ENCODE measurements at regions not wholly inside any gene's neighbourhood (a gene's known extent, or its start where the extent isn't known, plus 50 kb on each side); places are given as distances from the start of the nearest gene placed in this dataset.

- no peak for DNase-seq (ENCODE audit: low read depth in 2 of 2)
Observed at GRCh38 chr10:123557366-123558108, 108.6 kb upstream of the GPR26 start.

DNA sequence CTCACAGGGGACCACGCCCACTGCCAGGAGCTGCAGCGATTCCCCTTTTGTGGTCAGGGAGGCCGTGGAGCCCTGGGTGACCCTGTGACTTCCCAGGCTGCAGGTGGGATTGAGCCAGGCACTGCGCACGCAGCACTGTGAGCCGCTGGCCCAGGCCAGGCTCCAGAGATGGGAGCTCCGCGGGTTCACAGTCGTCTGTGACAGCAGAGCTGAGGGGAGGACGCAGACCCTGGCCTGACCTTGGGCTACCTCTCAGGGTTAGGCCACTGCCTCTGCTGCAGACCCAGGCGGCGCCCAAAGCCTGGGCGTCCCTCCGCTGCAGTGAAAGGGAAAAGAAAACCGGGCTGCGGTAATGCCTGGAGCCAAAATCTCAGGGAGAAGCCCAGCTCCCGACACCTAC, 107.5 kb upstream of the GPR26 start:
- DNase-seq (ENCODE audit: low read depth in 2 of 2): no peak

- peak; percentile 16 to 19 for DNase-seq (ENCODE audit: low read depth in 2 of 2)
Observed at GRCh38 chr10:123559066-123559822, 106.9 kb upstream of the GPR26 start.

DNA sequence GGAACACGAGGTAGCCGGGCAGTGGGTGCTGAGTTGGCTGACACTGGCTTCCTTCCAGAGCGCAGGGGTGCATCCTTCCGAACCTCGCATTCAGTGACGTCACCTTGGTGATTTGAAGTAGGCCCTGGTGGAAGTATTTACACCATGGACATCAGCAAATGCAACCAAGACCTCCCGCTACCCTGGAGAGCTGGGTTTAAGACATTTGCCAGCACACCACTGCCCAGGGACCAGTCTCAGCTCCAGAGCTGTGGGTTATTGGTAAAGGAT, 106.4 kb upstream of the GPR26 start:
- no peak for DNase-seq (ENCODE audit: low read depth in 2 of 2)

- no peak for DNase-seq (ENCODE audit: low read depth in 2 of 2)
Observed at GRCh38 chr10:123560301-123561140, 105.6 kb upstream of the GPR26 start.

DNA sequence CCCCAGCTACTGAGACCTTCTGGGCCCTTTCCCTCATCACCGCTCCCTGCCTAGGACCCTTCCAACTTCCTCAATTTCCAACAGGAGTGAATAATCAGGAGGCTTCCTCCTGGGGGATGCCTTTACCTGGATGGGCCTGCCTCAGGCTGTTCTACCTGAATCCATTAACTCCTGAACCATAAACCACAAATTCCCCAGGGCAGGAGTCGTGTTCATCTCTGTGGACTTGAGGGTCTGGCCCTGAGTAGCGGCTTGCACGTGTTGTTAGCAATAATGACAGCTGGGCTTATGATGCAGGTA, 105.1 kb upstream of the GPR26 start:
- no peak for DNase-seq (ENCODE audit: low read depth in 2 of 2)

GRCh38 chr10:123562387-123562786, 103.8 kb upstream of the GPR26 start:
- no peak for DNase-seq (ENCODE audit: low read depth in 2 of 2)

DNA sequence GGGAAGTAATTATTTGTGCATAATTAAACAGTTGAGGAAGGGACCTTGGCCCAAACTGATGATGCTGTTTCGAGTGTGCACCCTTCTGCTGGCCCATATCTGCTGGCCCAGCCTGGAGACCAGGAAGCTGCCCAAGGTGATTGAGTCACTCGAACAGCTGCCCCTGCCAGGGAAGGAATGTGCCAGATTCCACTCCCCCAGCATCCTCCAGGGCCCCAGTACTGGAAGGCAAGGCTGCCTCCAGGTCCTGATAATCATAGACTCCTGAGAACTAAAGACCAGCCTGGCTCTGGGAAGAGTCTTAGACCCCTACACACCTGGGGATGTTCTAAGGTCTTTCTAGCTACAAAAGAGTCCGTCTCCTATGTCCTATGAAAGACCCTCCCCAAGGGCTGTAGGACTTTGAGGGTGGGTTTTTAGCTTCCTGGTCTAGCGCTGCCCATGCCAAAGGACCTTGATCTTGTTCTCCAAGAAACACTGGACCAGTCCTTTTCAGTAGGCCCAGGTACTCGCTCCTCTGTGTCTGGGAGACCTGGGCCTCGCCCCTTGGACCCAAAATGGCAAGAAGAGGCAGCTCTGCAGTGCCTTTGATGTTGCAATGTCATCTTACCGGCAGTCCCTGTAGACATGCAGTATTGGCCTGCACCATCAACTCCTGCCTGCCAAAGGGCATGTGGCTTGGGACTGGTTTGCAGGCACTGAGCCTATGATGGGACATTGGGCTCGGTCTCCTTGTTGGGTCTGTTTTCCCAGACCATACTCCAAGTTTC, 103.2 kb upstream of the GPR26 start:
- DNase-seq (ENCODE audit: low read depth in 2 of 2): no peak

GRCh38 chr10:123563581-123563855, 102.6 kb upstream of the GPR26 start:
- DNase-seq (ENCODE audit: low read depth in 2 of 2): no peak

DNA sequence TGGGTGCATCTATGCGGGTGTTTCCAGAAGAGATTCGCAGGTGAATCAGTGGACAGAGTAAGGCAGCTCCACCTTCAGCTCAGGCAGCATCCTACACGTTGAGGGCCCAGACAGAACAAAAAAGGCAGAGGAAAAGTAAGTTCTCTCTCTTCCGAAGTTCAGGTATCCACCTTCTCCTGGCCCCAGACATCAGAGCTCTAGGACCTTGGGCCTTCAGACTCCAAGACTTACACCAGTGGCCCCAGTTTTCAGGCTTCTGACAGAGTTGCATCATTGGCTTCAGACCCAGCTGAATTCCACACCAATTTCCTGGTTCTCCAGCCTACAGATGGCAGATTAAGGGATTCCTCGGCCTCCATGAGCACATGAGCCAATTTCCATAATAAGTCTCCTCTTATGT, 102.2 kb upstream of the GPR26 start:
- DNase-seq (ENCODE audit: low read depth in 2 of 2): no peak

DNA sequence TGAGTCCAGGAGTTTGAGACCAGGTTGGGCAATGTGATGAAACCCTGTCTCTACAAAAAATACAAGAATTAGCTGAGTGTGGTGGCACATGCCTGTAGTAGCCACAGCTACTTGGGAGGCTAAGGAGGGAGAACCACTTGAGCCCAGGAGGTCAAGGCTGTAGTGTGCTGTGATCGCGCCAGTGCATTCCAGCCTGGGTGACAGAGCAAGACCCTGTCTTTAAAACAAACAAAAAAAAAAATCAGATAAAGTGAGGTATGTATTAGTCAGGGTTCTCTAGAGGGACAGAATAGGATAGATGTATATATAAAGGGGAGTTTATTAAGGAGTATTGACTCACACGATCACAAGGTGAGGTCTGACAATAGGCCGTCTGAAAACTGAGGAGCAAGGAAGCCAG, 101.5 kb upstream of the GPR26 start:
- no peak for DNase-seq (ENCODE audit: low read depth in 2 of 2)

GRCh38 chr10:123565691-123566660, 100.2 kb upstream of the GPR26 start:
- DNase-seq (ENCODE audit: low read depth in 2 of 2): no peak

GRCh38 chr10:123567984-123568739, 98.0 kb upstream of the GPR26 start:
- no peak for DNase-seq (ENCODE audit: low read depth in 2 of 2)

DNA sequence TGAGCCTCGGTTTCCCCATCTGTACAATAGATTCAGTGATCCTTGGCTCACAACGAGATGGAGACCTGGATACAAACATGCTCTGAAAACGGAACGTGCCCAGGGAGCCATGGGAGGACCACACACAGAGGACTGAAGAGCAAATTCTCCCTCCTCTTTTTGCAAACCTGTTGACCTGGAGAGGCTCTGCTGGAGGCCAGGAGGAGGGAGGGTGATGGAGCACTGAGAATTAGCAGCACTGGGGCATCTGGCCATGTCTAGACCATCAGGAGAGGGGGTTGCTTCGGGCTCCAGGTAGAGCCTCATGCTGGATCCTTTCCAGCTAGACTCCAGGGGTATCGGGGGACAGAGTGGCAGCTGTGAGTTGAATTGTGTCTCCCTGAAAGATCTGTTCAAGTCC, 97.4 kb upstream of the GPR26 start:
- DNase-seq (ENCODE audit: low read depth in 2 of 2): no peak

GRCh38 chr10:123569436-123570035, 96.6 kb upstream of the GPR26 start:
- DNase-seq (ENCODE audit: low read depth in 2 of 2): no peak

DNA sequence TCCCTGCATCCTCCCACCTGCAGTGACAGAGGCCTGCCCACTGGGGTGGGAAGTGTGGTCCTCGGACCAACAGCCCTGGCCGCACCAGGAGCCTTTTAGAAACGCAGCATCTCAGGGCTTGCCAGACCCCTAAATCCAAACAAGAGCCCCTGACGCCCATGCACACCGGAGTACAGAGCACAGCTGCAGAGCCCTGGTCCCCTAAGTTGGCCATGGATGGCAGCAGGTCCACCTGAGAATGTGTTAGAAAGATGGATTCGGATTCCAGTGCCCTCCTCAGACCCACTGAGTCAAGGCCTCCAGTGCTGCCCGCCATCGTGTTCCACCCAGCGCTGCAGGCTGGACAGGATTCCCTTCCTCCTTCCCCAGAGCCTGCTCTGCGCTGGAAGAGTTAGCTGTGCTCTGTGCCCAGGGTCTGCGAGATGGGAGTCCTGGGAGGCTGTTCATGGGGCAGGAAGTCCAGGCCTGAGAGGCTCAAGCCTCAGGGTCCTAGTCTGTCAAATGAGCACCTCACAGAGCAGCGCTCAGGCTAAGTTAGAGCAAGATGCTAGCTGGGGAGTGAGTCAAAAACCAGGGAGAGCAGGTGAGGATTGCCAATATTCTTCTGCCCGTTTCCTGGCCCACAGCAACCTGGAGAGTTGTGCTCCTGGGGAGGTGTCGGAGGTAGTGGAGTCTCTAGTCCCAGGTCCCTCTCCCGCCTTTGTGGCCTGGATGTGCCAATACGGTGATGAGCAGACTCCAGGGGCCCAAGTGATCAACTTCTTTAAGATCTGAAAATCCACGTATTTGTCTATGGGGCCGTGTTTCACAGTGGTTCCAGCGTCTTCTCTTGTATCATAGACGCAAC, 95.9 kb upstream of the GPR26 start:
- DNase-seq (ENCODE audit: low read depth in 2 of 2): no peak

DNA sequence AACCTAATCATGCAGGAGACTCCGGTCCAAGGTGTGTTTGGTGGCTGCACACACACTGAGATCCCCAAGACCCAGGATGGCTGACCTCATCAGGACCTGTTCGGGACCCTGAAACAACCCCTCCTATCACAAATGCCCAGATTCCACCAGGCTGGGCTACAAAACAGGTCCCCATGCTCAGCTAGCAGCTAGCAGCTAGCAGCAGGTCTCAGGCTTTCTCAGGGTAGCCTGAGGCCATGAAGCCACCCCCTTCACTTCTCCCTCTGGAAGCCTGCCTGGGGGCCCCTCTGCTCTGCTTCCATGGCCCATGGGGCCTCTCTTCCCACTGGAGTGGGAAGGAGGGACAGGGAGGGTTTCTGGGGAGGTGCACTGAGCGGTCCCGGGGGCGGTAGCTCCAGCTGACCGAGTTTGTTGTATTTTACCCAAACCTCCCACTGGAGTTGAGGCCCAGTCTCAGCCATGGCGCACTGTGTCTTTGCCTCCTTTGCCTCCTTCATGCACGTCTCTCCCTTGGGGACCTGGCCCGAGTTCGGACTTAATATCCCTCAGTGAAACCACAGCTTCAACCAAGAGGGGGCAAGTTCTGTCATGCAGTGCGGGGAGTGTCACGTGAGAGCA, 95.1 kb upstream of the GPR26 start:
- DNase-seq (ENCODE audit: low read depth in 2 of 2): no peak

DNA sequence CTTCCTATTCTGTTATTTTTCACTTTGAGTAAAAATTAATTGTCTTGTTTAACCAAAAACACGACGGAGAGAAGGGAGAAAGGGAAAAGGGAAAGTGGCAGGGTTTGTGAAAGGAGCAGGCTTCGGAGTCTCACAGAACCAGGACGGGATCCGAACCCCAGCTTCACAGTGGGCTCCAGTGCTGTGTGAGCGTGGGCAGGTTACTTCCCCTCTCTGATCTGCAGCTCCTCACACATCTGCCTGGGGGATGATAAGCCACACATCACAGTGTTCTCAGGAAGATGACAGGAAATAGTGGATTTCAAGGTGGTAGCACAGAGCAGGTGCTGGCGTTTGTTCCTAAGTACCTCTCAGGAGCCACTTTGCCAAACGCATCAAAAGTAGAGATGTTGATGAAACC, 94.2 kb upstream of the GPR26 start:
- no peak for DNase-seq (ENCODE audit: low read depth in 2 of 2)

Measured in fibroblast of skin of left quadriceps (primary cell).